HepG2 (cell line): ENCODE measurements at regions not wholly inside any gene's neighbourhood (a gene's known extent, or its start where the extent isn't known, plus 50 kb on each side); places are given as distances from the start of the nearest gene placed in this dataset.

Source experiments
- EZH2 ChIP-seq: conservative IDR thresholded peaks from 2 replicates; pipeline ENCODE4 v1.6.1; 2012; ENCODE audit warnings: mild to moderate bottlenecking, low read depth, low read length, moderate library complexity
- MAFK ChIP-seq, 2 experiments: IDR thresholded peaks in 1 of 2; conservative IDR thresholded peaks in 1 of 2; 2 replicates each; pipeline ENCODE4 v1.6.1; 2011; ENCODE audit warnings: improper control_type of control experiment in 2 of 2, low read length in 2 of 2
- NR1H2 ChIP-seq: sonication (generic); formaldehyde crosslinking; IDR thresholded peaks from 2 replicates; pipeline ENCODE4 v1.8.1; 2022; ENCODE audit warnings: low read depth, missing genetic modification reagents, borderline replicate concordance
- POLR2AphosphoS5 ChIP-seq: IDR thresholded peaks from 2 replicates; pipeline ENCODE4 v1.6.1; 2012; ENCODE audit warnings: low read depth, low read length
- SNAI1 ChIP-seq: sonication (generic); formaldehyde crosslinking; IDR thresholded peaks from 2 replicates; pipeline ENCODE4 v1.5.0; 2020; ENCODE audit warnings: mild to moderate bottlenecking, missing genetic modification reagents, borderline replicate concordance
- ZBTB49 ChIP-seq: sonication (generic); formaldehyde crosslinking; IDR thresholded peaks from 2 replicates; pipeline ENCODE4 v1.4.0; 2020; ENCODE audit warnings: missing genetic modification reagents, borderline replicate concordance

- TF ChIP-seq POLR2AphosphoS5 = no peak
- no peak for TF ChIP-seq EZH2
- TF ChIP-seq SNAI1 (CRISPR knock-in tag) = no peak
- no peak for TF ChIP-seq ZBTB49 (CRISPR knock-in tag)
- no peak for TF ChIP-seq NR1H2 (CRISPR knock-in tag)
- TF ChIP-seq MAFK (conservative IDR thresholded peaks at IDR 0.05 in 1 of 2, IDR thresholded peaks at IDR 0.05 in 1 of 2; ENCODE audit: low read length in 2 of 2) = no peak
These were observed 526.0 kb downstream of the ETS1 start for GRCh38 chr11:128061281-128061871.
